Body of pancreas (tissue), 4 donors: ENCODE measurements at regions not wholly inside any gene's neighbourhood (a gene's known extent, or its start where the extent isn't known, plus 50 kb on each side); places are given as distances from the start of the nearest gene placed in this dataset.

Experiments used
- CTCF ChIP-seq, 7 experiments: fragments of 450-650 bp in 4 of 7; fragments of 200-600 bp in 3 of 7; sonication (generic) in 3 of 7; IDR thresholded peaks; one replicate each; pipeline ENCODE4 v1.5.1; 2016 to 2019; ENCODE audit warnings: antibody characterized with exemption in 7 of 7
- POLR2A ChIP-seq, 3 donors: fragments of 450-650 bp; IDR thresholded peaks; one replicate each; pipeline ENCODE4 v1.6.1; 2016; ENCODE audit warnings: antibody characterized with exemption in 3 of 3, mild to moderate bottlenecking in 2 of 3

GRCh38 chr1:47495176-47495713, 57.4 kb downstream of the FOXD2 start:
- no peak for TF ChIP-seq CTCF (IDR thresholded peaks at IDR 0.05)
- no peak for TF ChIP-seq POLR2A (IDR thresholded peaks at IDR 0.05)
